ENCODE measurements at regions not wholly inside any gene's neighbourhood (a gene's known extent, or its start where the extent isn't known, plus 50 kb on each side); places are given as distances from the start of the nearest gene placed in this dataset.

GRCh38 chr17:70820276-70820675, 650.9 kb downstream of the KCNJ2 start:
- DNase-seq, result no peak

GRCh38 chr17:70825321-70826125, 656.2 kb downstream of the KCNJ2 start:
- DNase-seq, result no peak

DNA sequence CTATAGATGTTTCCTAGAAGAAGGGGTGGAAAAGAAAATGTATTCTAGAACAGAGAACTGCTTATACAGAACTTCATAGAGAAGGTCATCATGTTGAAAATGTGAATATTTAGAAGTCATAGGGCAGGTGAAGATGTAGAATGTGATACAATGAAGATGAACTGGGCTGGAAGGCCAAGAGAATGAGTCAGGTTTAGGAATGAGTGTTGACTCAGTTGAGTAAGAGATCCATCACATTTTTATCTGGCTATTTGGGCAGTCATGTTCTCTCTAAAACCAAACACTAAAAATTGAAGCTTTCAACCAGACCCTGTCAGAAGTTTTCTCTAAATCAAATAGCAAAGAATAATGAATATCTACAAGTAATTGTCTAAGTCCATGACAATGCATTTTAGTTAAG, 660.5 kb downstream of the KCNJ2 start:
- no peak for DNase-seq

GRCh38 chr17:70834039-70834438, 664.7 kb downstream of the KCNJ2 start:
- no peak for DNase-seq

DNA sequence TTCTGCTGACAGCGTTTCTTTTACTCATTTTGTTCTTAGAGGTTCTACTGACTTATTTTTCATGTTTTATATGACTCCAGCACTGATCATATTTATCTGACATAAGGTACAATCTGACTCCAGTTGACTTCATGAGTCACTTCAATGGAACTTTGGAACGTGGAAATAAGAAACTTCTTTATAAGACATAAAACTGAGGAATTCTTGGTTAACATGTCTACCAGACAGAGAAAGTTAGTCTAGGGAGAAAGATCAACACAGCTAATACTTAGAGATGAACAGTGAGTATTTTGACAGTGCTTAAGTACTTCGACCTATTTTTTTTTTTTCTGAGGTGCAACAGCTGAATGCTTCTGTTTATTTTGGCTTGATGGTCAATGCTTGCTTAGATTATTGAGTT, 679.5 kb downstream of the KCNJ2 start:
- DNase-seq, result no peak

DNA sequence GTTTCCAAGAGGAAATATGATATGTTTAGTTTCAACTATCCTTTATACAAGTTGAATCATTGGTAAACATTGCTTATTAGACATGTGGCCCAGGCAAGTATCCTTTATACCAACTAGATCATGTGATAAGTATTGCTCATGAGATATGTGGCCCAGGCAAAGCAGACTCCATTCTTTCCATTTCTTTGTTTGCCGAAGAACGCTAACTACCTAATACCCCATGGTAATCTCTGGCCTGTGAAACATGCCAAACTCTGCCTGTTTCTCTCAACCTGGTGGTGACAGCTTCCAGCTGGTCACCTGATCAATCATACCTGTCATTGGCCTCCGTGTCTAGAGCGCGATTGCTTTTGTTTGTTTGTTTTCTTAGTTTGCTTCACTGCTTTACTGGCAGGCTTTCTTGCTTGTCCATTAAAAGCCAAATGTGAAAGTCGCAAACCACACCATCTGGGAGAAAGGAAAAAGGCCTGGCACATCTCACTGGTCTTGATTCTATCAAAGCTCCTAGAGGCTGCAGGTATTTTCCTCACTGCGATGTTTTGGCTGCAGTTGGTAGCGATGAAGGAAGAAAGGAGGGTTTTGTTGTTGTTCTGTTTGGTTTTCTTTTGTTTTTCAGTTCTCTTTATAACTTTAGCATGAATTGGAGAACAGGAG, 686.2 kb downstream of the KCNJ2 start:
- no peak for DNase-seq

- DNase-seq, result no peak
Observed at GRCh38 chr17:70857351-70857750, 688.0 kb downstream of the KCNJ2 start.

GRCh38 chr17:70859829-70860228, 690.5 kb downstream of the KCNJ2 start:
- DNase-seq, result no peak

DNA sequence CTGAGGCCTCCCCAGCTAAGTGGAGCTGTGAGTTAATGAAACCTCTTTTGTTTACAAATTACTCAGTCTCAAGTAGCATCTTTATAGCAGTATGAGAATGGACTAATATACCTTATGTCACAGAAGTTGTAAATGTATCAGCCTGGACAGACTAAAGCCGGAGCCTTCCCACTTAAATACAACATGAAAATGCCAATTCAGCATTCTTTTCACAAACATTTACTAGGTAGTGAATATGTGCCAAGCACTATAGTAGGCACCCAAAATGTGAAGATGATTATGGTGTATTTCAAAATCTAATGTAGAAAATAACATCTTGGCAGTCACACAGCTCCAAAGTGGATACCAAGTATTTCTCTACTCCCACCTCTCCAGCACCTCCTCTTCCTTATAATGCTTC, 693.0 kb downstream of the KCNJ2 start:
- DNase-seq, result no peak

DNA sequence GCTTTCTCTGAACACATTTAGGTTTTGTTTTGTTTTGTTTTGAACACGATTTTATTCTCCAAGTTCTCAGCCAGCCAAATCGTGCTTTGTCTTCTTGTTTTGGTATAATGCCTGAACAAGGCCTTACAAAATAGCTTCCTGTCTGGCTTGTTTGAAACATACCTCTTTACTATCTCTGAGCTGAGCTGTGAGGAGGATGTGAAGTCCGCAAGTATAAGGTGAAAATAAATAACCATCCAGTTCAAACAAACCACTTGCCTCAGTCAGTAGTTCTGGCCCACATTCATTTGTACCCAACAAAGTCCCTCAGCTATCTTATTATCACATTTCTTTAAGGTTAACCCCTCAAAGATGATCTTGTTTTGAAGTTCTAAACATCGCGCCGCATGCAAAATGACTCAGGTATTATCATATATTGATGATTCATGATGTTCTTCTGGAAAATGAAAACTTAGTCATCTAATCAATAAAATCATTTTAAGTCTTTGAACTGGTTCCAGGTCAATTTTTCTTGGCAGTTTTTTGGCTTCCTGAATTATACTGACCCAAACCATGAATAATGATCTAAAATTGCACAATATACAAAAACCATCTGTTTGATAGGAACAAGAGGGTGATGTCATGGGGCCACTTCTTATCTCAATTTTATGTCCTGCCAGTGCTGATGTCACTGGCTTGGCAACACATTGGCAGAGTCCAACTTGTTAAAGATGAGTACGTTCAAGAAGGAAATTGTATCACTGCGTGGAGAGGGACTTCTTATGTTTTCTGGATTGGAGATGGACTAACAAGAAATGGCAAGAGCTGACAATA, 694.3 kb downstream of the KCNJ2 start:
- no peak for DNase-seq

- no peak for DNase-seq
Observed at GRCh38 chr17:70865993-70866804, 696.9 kb downstream of the KCNJ2 start.

DNA sequence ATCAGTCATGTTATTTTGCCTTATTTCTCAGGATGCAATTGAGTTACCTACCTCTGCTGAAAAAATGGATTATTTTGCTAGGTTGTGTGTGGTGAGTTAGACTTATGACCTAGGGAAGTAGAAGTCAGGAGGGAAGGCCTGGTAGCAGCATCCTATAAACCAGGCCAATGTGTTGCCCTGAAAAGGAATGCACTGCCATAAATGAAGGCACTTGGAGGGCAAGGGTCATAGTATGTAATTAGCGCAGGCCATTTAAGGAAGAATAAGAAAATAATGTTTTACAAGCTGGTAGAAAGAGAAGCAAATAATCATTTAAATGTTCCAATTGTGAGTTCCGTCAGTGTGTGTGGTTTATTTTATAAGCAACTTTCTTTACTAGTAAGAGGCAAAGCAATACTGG, 698.8 kb downstream of the KCNJ2 start:
- no peak for DNase-seq

- no peak for DNase-seq
Observed at GRCh38 chr17:70869402-70870085, 700.2 kb downstream of the KCNJ2 start.

- no peak for DNase-seq
Observed at GRCh38 chr17:70871180-70871818, 702.0 kb downstream of the KCNJ2 start.

DNA sequence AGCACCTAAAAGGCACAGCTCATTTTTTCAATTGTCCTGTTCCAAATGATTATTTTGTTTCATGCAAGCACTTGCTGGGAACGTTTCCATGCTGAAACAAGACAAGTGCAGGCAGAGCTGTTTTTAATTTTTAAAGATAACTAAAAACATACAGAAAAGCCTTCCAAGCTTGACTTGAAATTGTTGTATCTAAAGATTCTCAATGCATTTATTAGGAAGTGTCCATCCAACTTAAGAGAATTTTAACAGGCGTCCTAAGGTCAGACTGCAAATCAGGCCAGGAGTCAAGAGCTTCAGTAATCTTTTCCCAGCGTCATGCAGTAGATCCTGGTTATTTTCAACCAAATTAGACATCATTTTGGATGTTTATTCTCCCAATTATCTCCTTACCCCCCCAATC, 702.8 kb downstream of the KCNJ2 start:
- no peak for DNase-seq

GRCh38 chr17:70875729-70876310, 706.5 kb downstream of the KCNJ2 start:
- DNase-seq, result no peak

GRCh38 chr17:70878879-70879278, 709.5 kb downstream of the KCNJ2 start:
- DNase-seq, result no peak

- DNase-seq, result no peak
Observed at GRCh38 chr17:70879401-70879800, 710.1 kb downstream of the KCNJ2 start.

DNA sequence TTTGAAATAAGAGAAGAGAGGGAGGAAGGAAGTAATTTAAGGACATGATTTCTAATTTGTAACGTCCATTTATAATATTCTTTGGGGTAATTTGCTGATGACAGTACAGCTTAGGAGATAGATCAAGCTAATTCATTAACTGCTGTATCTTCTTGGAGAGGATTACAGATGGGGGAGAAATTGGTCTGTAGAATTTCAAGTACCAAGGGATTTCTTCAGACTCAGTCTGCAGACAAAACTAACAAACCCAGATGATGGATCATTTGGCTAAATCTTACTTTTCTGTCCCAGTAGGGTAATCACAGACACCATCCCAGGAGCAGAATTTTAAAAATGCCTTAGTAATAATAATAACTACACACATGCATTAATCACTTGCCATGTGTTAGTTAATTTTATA, 711.8 kb downstream of the KCNJ2 start:
- no peak for DNase-seq

DNA sequence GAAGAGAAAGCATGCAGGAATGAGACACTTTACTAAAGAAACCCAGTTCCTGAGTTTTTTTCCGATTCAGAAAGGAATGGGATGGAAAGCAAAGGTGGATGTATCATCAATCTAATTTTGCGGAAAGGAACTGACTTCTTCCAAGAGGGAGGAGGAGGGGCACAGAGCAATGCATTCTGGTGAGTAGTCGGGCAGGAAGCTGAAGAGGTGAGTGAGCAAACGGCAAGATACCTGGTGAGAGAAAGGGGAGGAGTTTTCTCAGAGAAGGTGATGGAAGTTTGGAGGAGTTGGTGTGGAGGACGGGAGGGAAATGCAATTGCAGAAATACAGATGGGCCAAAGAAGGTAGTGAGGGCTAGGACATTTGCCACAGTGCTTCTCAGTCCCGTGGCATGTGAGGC, 713.2 kb downstream of the KCNJ2 start:
- no peak for DNase-seq

GRCh38 chr17:70886648-70887047, 717.3 kb downstream of the KCNJ2 start:
- no peak for DNase-seq

All from CD4-positive, alpha-beta T cell treated with Interleukin-4 for 4 hours (primary cell).